Posterior vena cava (tissue), 2 donors: ENCODE measurements at regions not wholly inside any gene's neighbourhood (a gene's known extent, or its start where the extent isn't known, plus 50 kb on each side); places are given as distances from the start of the nearest gene placed in this dataset.
"Not testable (repeated sequence)": the region's sequence is repeated elsewhere in the genome, so short reads cannot be mapped to it uniquely, and the experiment has no call there.

Experiments used
- DNase-seq: peaks from one replicate; pipeline ENCODE4 v3.0.0-alpha.2; 2020; ENCODE audit warnings: low spot score
- intact Hi-C, 2 donors: fragments of 100-400 bp; cut with DNase I; formaldehyde crosslinking; loops; one replicate each; pipeline versions ENCODE4 v1.14.1 to v1.14.2; 2022 to 2023
- donor health status: DM: yes; HTN: yes; CAD: no.
- donor health status: DM: yes; HTN: yes; CAD: no.

DNA sequence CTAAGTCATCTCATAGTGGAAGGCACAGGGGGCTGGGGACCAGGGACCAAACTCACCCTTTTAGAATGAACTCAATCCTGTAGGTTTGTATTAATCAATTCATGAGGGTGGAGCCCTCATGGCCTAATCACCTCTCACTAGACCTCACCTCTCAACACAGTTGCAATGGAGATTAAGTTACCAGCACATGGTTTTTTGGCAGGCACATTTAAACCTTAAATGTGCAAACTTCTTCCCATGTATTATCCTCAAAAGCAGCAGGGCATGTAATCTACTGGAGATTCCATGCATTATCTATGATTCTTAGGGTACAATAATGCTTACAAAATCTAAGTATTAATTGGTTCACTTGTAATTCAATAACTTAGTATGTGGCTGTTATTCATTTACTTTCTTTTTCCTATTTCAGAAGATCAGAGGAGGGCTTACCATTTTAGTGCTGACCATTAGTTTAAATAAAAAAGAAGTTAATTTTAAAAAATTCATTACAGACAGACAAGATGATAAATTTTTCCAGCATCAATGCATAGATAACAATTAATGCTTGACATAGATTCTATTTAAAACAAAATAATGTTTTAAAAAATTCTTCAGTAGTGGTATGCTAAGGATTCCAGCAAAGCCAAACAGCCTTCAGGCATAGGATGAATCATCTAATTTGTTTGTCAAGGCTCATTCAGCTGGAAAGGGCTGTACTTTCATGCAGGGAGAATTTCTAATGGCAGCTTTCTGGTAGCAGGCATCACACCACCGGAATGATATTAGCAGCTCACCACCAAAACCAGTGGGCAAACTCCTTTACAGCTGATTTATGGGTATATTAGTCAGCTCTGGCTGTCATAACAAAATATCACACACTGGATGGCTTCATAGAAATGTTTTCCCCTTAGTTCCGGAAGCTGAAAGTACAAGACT, 124.6 kb upstream of the ZNF648 start:
- no peak for DNase-seq
- intact Hi-C loops, result no loop called here

DNA sequence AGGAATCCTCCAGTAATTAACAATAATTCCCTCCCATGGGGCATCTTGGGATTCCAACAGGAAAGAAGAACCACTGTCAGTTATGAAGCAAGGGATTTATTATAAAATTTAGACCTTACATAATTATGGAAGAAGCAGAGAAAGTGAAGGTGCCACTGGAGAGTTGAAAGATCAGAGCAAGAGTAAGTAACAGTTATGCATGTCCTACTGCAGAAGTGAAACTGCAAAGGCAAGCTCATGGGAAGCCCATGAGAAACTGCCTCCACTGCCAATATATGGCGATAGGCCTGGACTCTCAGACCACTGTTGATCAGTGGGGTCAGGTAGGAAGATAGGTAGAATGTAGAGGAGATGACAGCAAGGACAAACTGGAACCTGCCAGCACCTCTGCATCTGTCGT, 123.6 kb upstream of the ZNF648 start:
- DNase-seq, result no peak
- intact Hi-C loops, result no loop called here

DNA sequence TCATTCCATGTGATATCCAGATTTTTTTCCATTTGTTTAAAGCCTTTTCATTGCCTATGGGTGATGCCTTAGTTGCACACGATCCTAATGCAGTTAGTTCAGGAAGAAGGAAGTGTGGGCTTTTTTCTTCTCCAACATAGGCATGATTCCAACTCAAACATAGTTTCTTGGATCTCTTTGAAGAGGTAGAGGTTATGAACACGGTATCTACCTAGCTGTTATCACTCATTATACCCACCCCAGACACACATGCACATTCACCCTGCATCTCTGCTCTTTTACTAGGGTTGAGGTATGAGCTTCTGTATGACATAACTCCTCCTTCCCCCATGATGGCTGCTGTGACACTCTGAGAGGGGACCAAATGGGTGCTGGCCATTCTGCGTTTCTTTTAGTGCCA, 122.1 kb upstream of the ZNF648 start:
- intact Hi-C loops, result no loop called here
- DNase-seq, result no peak

DNA sequence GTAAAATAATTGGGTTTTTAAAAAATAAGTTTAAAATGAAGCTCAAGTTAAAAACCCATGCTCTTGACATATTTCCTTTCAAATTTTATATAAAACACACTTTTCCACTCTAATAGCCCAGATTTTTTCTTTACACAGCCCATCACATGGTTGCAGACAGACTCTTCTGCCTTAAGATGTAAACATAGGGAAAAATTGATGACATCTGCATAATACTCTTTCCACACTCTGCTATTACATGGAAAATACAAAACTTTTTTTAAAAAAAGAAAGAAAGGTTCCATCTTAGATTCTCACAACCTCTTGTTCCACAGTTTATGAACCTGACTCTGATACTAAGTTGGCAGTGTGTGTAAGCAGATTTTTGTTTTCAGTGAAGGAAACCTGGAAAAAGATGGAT, 120.8 kb upstream of the ZNF648 start:
- intact Hi-C loops, result no loop called here
- no peak for DNase-seq

DNA sequence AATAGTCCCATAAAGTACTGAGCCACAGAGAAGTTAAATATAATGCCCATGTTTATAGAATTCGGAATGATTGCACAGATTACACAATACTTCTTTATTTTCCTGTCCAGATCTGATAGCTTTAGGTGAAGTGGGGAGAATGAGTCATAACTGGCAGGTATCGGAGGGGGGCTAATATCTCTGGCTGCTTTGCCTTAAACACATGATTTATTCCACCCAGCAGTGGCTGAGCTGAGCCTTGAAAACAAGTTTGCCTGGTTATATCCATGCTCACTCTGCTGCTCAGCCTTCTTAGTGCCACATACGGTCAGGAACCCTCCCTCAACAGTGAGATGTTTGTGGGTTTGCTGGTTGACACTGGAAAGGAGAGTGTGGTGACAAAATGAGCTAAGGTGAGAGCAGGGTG, 119.7 kb upstream of the ZNF648 start:
- intact Hi-C loops, result no loop called here
- no peak for DNase-seq

DNA sequence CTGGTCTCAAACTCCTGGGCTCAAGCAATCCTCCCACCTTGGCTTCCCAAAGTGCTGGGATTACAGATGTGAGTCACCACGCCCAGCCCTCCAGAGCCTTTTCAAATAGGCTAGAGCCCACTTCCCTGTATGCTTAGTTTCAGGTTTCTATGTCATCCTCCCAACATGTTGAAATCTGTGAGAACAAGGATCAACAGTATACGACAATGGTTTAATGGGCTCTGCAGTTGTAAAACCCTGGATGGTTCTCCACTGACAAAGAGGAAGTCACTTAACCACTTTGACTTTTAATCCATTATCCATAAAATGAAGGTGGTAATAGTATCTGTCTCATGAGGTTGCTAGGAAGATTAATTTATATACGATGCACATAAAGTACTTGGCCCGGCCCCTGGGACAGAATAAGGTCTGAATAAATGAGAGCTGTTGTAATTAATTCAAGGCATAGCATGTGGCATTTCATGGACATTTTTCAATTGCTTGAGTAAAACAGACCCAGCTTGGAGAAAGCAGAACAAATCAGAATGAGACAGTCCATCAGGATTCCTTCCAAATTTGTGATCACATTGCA, 113.9 kb upstream of the ZNF648 start:
- intact Hi-C loops, result loop anchor here in 1 of 2 donors (2.0 kb wide), 1 partner anchor 75 kb away; no protein-coding TSS in a partner anchor

DNA sequence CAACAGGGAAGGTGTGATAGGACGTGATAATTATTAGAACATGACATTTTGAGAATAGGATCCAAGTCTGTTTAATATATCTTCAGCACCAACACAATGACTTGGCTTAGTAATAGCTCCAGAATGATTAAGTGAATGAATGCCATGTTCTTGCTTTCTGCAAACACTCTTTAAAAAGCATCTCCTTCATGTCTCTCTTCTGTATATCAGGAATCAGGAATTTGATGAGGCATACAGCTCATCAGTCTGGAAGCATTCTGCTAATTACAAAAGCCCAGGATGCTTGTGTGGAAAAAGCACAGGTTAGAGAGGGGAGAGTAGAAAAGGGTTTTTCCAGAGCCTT, 113.0 kb upstream of the ZNF648 start:
- no peak for DNase-seq
- intact Hi-C loops, result loop anchor here in 1 of 2 donors (2.0 kb wide), 1 partner anchor 74 kb away; no protein-coding TSS in a partner anchor

More for the DNA sequence above, 113.9 kb upstream of the ZNF648 start:
- no peak for DNase-seq

DNA sequence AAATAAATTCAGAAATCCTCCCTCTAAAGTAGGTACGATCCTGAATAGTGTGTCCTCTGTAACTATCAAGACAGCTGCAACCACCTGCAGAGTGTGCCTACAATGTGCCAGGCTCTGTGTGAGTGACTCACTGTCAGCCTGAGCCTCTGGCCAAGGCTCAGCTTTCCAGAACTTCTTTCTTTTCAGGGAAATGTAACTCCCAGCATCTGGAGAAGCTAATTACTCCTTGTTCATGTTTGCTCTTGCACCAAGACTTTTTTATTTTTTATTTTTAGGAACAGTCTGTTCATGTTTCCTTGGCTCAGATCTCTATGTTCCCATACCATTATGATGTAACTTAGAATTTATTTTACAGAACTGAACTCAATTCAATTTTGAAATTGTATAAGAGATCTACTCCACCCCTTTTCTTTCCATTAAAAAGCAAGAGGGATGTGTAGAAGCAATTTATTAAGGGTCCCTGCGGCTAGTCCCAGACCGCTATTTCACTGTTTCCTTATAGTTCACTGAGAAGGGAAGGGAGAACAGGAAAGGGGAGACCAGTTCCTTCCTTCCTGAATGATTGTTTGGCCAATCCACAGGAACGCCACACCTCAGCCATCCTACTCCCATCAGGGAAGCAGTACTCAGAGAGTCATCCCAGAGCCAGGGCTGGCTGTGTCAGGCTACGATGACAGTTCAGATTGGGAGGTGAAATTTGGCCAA, 112.4 kb upstream of the ZNF648 start:
- no peak for DNase-seq
- intact Hi-C loops, result loop anchor here in 1 of 2 donors (2.0 kb wide), 1 partner anchor 73 kb away; no protein-coding TSS in a partner anchor

DNA sequence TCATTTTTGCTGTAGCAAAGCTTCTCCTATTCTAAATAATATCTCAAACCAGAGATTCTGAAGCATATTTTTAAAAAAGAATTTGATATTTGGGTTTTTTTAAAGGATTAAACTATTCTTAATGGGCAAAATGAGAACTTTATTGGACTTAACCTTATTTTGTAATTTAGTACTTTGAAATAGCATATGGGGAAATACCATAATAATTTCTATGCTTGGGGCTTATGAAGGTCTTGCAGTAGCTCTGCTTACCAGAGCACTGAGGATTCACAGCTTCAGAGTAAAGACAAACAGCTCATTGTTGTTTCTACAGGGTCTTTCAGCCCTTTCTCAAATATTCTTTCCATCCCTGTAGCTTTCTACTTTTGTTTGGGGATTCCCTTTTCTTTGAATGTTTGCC, 111.2 kb upstream of the ZNF648 start:
- intact Hi-C loops, result no loop called here
- DNase-seq, result no peak

DNA sequence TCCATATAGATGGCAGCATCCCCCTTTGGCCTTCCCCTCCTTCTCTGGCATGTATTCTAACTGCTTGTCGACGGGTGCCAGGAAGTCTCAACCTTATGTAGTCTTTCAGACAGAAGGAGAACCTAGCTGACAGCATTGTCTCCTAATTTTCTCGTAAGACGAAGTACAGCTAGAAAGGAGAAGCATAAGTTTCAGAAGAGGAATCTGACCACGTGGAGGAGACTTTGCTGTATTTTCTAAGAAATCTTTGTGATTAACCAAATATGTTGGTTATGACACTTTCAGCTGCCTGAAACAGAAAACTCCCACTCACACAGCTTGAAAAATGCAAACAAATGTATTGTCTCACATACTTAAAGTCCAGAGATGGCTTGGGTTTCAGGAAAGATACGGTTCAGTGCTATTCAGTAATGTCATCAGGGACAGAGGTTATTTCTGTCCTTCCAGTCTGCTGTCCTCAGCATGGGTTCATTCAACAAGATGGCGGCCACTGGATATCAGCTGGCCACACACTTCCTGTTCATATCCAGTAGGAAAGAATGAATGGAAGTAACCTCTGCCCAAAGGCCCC, 109.5 kb upstream of the ZNF648 start:
- intact Hi-C loops, result no loop called here
- no peak for DNase-seq

DNA sequence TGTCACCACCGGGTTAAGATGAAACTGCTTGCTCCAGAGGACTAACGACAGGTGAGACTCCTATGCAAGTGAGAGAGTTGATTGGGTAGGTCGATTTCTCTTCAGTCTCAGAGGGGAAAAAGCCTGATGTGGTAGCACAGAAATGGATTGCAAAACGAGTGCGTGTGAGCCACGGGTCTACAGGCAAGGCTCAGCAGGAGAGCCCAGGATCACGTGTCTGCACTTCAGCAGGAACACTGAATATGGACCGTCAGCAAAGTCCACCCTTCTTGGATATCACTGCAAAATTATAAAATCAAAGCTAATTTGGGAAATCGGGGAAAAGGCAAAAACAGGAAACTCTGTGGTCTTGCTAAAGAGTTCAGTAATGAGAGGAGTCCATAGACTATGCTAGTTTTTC, 107.7 kb upstream of the ZNF648 start:
- DNase-seq, result peak; percentile 80
- intact Hi-C loops, result no loop called here

DNA sequence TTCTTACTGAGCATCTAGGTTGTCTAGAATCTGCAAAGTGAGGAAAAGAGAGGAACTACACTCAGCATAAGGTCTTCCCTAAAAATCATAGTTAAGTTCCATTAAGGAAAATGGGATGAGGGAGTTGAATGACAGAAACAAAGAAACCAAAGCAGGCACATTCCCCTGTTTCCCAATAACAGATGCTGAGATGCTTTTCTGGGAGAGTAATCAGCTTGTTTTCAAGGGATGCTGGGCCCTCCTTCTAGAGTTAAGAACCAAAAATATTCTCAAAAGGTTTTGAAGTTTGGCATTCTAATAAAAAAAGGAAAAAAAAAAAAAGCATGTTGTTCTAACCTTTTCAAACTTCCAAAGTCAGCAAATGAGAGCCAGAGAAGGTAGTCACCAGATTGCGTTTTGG, 105.2 kb upstream of the ZNF648 start:
- intact Hi-C loops, result no loop called here
- no peak for DNase-seq

DNA sequence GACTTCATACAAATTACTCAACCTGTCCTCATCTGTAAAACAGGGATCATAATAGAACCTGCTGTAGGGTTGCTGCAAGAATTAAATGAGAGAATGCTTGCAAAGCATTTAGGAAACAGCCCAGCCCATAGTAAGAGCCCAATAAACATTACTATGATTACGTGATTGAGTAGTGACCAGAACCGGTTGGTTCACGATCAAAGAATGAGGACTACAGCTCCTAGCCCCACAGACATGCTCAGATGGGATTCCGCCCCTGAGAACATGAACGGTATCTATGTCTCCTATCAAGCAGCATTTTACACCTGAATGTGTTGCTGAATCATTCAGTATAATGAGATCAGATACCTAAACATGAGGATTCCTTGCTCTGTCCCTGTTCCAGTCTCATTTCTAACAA, 104.8 kb upstream of the ZNF648 start:
- DNase-seq, result no peak
- intact Hi-C loops, result no loop called here

DNA sequence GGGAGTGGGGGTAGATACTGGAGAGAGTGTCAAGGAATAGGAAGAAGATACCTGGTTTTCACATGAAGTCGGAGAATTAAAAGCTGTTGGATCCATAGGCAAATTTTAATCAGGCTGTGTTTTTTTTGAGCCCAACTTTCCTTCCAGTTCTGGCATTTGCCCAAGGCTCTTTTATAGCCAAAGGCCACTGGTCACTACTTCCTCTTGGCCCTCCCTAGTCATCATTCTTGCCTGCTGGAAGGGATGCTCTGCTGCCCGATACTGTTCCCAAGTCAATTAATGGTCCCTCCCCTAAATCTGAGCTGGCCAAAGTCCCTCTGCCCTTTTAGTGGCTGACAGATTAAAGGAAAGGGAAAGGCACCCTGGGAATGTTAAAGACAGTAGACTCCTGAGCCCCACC, 102.8 kb upstream of the ZNF648 start:
- intact Hi-C loops, result no loop called here
- no peak for DNase-seq

DNA sequence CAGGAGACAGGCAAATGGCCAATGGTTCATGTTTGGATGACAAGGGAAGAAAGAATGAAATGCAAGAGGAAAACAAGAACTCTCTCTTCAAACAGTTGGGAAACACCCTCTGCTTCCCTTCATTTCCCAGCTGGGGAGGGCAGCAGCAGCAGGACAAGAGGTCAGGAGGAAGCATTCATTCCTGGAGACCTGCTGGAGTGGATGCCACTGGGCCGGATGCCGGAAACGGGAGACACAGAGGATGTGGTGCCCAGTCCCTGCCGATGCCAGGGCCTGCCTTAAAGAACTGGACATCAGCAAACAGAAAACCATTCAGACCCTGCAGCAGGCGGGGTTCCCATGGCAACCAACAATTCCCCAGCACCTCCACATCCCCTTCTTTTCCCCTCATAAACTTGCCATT, 102.3 kb upstream of the ZNF648 start:
- intact Hi-C loops, result no loop called here
- DNase-seq, result peak; percentile 84

DNA sequence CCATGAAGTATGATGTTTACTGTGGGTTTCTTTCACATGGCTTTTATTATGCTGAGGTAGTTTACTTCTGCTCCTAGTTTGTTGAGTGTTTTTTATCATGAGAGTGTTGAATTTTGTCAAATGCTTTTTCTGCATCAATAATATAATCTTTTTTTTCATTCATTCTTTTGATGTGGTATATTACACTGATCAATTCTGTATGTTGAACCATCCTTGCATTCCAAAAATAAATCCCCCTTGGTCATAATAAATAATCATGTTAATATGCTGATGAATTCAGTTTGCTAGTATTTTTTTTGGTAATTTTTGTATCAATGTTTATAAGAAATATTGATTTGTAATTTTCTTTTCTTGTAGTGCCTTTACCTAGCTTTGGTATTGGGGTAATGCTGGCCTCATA, 97.9 kb upstream of the ZNF648 start:
- no peak for DNase-seq
- intact Hi-C loops, result no loop called here

DNA sequence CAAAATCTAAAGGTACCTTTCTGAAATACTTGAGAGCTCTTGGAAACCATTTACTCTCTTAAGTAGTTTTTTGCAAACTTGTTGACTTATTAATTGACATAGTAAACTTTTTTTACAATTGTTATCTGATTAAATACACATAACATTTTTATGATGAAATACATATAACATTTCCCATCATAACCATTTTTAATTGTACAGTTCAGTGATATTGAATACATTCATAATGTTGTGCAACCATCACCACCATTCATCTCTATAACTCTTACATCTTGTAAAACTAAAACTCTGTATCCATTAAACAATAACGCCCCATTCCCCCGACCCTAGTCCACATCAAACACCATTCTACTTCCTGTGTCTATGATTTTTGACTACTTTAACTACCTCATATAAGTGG, 95.7 kb upstream of the ZNF648 start:
- intact Hi-C loops, result no loop called here
- DNase-seq, result no peak

DNA sequence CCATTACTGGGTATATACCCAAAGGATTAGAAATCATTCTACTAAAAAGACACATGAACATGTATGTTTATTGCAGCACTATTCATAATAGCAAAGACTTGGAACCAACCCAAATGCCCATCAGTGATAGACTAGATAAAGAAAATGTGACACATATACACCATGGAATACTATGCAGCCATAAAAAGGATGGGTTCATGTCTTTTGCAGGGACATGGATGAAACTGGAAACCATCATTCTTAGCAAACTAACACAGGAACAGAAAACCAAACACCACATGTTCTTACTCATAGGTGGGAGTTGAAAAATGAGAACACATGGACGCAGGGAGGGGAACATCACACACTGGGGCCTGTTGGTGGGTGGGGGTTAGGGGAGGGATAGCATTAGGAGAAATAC, 92.9 kb upstream of the ZNF648 start:
- intact Hi-C loops, DNase-seq: not testable (repeated sequence)

DNA sequence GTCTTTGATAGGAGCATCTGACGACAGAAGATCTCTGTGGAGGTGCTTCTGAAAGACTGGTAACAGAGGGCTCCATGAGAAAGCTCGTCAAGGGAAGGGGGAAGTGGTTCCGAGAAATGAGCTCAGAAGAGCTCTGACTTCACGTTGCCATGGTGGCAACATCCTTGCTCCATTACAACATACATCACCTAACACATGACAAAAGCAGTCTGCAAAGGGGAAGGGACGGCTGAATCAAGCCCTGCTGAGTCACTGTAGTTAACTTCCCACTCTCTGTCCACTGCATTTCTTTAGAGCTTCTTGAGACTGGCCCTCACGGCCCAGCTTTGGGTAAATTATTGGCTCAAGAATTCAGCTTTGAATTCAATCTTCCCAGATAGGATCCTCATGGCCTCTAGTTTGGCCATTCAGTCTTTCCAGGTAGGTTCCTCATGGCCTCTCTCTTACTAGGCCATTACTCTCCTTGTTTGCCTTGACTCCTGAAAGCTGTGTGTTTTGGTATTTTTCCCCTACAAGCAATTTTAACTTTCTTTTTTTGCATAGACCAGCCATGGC, 88.0 kb upstream of the ZNF648 start:
- intact Hi-C loops, result loop anchor here (10.0 kb wide), 2 partner anchors 135 to 155 kb away; no protein-coding TSS in a partner anchor
- peak; percentile 79 for DNase-seq

DNA sequence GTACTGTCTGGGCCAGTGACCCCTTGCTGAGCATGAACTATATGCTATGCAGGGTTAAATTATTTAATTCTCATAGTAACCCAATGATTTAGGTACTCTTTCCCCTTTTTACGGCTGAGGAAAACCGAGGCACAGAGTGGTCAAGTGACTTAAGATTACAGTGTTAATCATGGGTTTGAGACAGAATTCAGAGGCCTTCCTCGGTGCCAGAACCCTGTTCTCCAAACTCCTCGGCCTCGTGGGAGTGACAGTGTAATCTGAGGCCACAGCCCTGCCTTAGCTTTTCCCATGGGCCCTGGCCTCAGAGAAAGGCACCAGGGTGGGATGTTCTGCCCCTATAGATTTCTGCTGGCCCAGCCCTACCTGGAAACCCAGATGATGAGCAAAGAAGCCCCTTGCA, 86.4 kb upstream of the ZNF648 start:
- intact Hi-C loops, result loop anchor here (10.0 kb wide), 2 partner anchors 137 to 157 kb away; no protein-coding TSS in a partner anchor

More for the DNA sequence above, 86.4 kb upstream of the ZNF648 start:
- DNase-seq, result no peak
